Body of pancreas (tissue), 4 donors: ENCODE measurements at regions not wholly inside any gene's neighbourhood (a gene's known extent, or its start where the extent isn't known, plus 50 kb on each side); places are given as distances from the start of the nearest gene placed in this dataset.
"Not testable (repeated sequence)": the region's sequence is repeated elsewhere in the genome, so short reads cannot be mapped to it uniquely, and the experiment has no call there.

ENCODE experiments used
- ATAC-seq: fragments of 150-250 bp; one replicate; pipeline ENCODE4 v1.9.1; 2016
- DNase-seq, 4 donors: peaks; one replicate each; pipeline ENCODE4 v3.0.0-alpha.2; 2019
- H3K27ac ChIP-seq, 4 donors: fragments of 200-600 bp; sonication (generic); 1 replicate in 3 of 4; 2 replicates in 1 of 4; pipeline versions ENCODE4 v1.5.1 to v1.6.1; 2016 to 2019; ENCODE audit warnings: mild to moderate bottlenecking in 1 of 4, mixed read lengths in 1 of 4, moderate library complexity in 1 of 4
- H3K27me3 ChIP-seq, 2 donors: fragments of 200-600 bp; sonication (generic); one replicate each; pipeline ENCODE4 v1.6.0; 2016; ENCODE audit warnings: mild to moderate bottlenecking in 1 of 2
- H3K36me3 ChIP-seq, 2 donors: fragments of 200-600 bp; sonication (generic); replicated peaks in 1 of 2; 2 replicates each; pipeline ENCODE4 v1.5.1; 2016; ENCODE audit warnings: low read depth in 2 of 2; ENCODE audit not compliant: insufficient read depth in 1 of 2
- H3K4me1 ChIP-seq: fragments of 200-600 bp; sonication (generic); one replicate; pipeline ENCODE4 v1.6.0; 2016
- H3K4me3 ChIP-seq, 2 donors: fragments of 200-600 bp; sonication (generic); 1 replicate in 1 of 2; 2 replicates in 1 of 2; pipeline ENCODE4 v1.5.1; 2016 to 2019
- H3K9me3 ChIP-seq, 3 donors: fragments of 200-600 bp; sonication (generic); 1 replicate in 2 of 3; 2 replicates in 1 of 3; pipeline ENCODE4 v1.5.1; 2016
- POLR2A ChIP-seq, 3 donors: fragments of 450-650 bp; IDR thresholded peaks; one replicate each; pipeline ENCODE4 v1.6.1; 2016; ENCODE audit warnings: antibody characterized with exemption in 3 of 3, mild to moderate bottlenecking in 2 of 3
- WGBS, 2 donors: methylation state at CpG; one replicate each; pipeline ENCODE4 v1.1.5; 2017; 5-methylcytosine and 5-hydroxymethylcytosine counted together
- intact Hi-C: fragments of 100-400 bp; cut with DNase I; formaldehyde crosslinking; loops from one replicate; pipeline ENCODE4 v1.15.1; 2023
- TF ChIP-seq, protein P1 (sequence below), 7 experiments: fragments of 450-650 bp in 4 of 7; fragments of 200-600 bp in 3 of 7; sonication (generic) in 3 of 7; IDR thresholded peaks; one replicate each; pipeline ENCODE4 v1.5.1; 2016 to 2019; ENCODE audit warnings: antibody characterized with exemption in 7 of 7

DNA sequence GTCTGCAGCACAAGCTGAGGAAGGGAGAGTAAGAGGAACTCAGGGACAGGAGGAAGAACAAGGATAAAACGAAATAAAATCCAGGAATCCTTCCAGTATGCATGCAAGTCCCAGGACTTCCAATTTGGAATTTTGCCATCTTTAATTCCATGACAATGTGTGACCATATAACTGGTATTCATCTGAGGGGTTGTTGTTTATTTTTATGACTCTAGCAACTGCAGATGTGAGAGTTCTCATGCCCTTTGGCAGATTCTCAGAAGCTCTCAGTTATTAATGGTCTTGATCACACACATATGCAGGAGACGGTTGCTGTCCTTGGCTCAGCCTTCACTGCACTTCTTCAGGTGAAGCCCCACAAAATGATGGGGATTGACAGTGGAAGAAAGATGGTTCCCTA lies 148.2 kb downstream of the SMIM20 start:
- DNase-seq (peak; percentile 23 to 54 (median 40)), ATAC-seq (peak; percentile 69)
- H3K36me3 ChIP-seq: no peaks in the 10 kb centered on the region
- H3K4me1 ChIP-seq: peaks cover 20% of the 10 kb centered on the region
- intact Hi-C loops: no loop called here
- no peak for TF ChIP-seq POLR2A (IDR thresholded peaks at IDR 0.05)
- TF ChIP-seq, protein P1, sequence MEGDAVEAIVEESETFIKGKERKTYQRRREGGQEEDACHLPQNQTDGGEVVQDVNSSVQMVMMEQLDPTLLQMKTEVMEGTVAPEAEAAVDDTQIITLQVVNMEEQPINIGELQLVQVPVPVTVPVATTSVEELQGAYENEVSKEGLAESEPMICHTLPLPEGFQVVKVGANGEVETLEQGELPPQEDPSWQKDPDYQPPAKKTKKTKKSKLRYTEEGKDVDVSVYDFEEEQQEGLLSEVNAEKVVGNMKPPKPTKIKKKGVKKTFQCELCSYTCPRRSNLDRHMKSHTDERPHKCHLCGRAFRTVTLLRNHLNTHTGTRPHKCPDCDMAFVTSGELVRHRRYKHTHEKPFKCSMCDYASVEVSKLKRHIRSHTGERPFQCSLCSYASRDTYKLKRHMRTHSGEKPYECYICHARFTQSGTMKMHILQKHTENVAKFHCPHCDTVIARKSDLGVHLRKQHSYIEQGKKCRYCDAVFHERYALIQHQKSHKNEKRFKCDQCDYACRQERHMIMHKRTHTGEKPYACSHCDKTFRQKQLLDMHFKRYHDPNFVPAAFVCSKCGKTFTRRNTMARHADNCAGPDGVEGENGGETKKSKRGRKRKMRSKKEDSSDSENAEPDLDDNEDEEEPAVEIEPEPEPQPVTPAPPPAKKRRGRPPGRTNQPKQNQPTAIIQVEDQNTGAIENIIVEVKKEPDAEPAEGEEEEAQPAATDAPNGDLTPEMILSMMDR (IDR thresholded peaks at IDR 0.05): no peak
- H3K9me3 ChIP-seq: no peaks in the 10 kb centered on the region
- no peaks in the 10 kb centered on the region for H3K27me3 ChIP-seq
- no peak overlapping the region for H3K4me3 ChIP-seq
- WGBS, 2 donors: 22 to 26% methylated on average over 2 of the region's 2 CpGs
- no peak overlapping the region for H3K27ac ChIP-seq

DNA sequence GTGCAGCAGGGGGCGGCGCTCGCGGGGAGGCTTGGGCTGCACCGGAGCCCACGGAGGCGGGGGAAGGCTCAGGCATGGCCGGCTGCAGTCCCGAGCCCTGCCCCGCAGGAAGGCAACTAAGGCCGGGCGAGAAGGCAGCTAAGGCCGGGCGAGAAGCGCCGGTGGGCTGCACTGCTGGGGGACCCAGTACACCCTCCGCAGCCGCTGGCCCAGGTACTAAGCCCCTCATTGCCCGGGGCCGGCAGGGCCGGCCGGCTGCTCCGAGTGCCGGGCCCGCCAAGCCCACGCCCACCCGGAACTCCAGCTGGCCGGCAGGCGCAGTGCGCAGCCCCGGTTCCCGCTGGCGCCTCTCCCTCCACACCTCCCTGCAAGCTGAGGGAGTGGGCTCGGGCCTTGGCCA lies 150.0 kb downstream of the SMIM20 start:
- not testable (repeated sequence) for ATAC-seq, DNase-seq
- WGBS, 2 donors: 96% methylated on average over 31 of the region's 34 CpGs; no CpG with 5 or more reads in 1 of the 2 donors

DNA sequence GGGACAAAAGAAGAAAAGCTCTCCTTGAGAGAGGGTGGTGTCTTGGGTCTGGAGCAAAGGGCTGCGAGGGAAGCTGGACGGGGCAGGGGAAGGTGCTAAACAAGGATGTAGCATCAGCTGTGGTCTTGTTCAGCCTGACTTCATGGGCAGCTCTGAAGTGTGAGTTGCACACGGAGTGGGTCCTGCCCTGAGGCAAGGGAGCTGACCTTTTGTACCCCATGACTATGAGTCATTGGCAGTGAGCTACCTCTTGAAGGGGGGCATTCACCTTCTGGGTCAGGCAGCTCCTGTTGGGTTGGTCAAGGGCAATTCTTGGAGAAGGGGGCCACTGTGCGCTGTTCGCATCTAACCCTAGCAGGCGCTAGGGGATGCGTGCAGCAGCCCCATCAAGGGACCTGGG lies 151.8 kb downstream of the SMIM20 start:
- no peak for TF ChIP-seq POLR2A (IDR thresholded peaks at IDR 0.05)
- TF ChIP-seq, protein P1 (IDR thresholded peaks at IDR 0.05): no peak
- ATAC-seq: no peak

More for the DNA sequence above, 150.0 kb downstream of the SMIM20 start:
- H3K9me3 ChIP-seq, intact Hi-C loops, H3K4me3 ChIP-seq, H3K27me3 ChIP-seq, H3K36me3 ChIP-seq, H3K27ac ChIP-seq: not testable (repeated sequence)
- H3K4me1 ChIP-seq: peaks cover 13% of the 10 kb centered on the region

DNA sequence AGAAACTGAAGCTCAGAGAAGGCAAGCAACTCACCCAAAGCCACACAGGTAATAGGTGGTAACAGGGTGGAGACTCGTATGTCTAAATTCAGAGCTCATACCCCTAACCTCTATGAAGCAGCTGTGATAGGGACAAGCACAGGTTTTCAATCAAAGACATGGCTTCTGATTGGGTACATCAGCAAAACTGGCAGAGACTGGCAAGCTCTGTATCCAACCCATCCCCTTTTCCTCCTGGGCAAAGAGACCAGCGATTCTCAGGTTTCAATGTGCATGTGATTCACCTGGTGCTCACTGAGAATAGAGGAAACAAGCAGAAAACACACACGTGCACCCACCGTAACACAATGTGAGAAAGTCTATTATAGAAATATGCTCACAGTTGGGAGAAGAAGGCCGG lies 153.0 kb downstream of the SMIM20 start:
- Histone ChIP-seq H3K4me3 (no peak overlapping the region), H3K27me3 (no peaks in the 10 kb centered on the region), H3K36me3 (no peaks in the 10 kb centered on the region), H3K4me1 (peaks cover 7% of the 10 kb centered on the region), H3K27ac (no peak overlapping the region), H3K9me3 (no peaks in the 10 kb centered on the region)
- ATAC-seq (no peak), DNase-seq (no peak)
- no peak for TF ChIP-seq POLR2A (IDR thresholded peaks at IDR 0.05)
- TF ChIP-seq, protein P1 (IDR thresholded peaks at IDR 0.05): no peak
- 80 to 89% methylated on average over 5 of the region's 5 CpGs for WGBS, 2 donors
- intact Hi-C loops: no loop called here

More for the DNA sequence above, 151.8 kb downstream of the SMIM20 start:
- H3K27me3 ChIP-seq: no peaks in the 10 kb centered on the region
- intact Hi-C loops: no loop called here
- no peaks in the 10 kb centered on the region for H3K9me3 ChIP-seq
- DNase-seq: no peak
- H3K4me3 ChIP-seq: no peak overlapping the region
- H3K27ac ChIP-seq: no peak overlapping the region
- no peaks in the 10 kb centered on the region for H3K36me3 ChIP-seq
- 91 to 92% methylated on average over 6 to 7 of the region's 7 CpGs for WGBS, 2 donors
- peaks cover 13% of the 10 kb centered on the region for H3K4me1 ChIP-seq

DNA sequence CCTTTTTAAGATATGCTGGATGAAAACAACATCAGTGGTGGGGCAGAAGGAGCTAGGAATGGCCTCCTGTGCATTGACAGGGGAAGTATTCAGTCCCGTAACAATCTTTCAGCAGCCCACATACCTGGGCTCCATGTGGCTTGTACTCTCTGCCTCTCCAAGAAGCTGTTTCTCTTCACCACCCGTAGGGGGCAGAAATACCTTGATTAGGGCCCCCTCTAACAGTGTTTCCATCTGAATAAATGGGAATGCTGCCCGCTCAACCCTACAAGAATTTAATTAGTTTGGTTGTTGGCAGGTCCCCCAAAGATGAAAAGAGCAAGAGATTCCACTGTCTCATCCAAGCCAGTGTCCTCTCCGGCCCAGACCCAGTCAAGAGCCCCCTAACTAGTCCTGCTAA lies 155.2 kb downstream of the SMIM20 start:
- intact Hi-C loops: no loop called here
- H3K27me3 ChIP-seq: no peaks in the 10 kb centered on the region
- H3K27ac ChIP-seq: no peak overlapping the region
- TF ChIP-seq, protein P1 (IDR thresholded peaks at IDR 0.05): peak in 4 of 7 experiments; percentile 9 to 34 (median 24)
- no peak for TF ChIP-seq POLR2A (IDR thresholded peaks at IDR 0.05)
- H3K9me3 ChIP-seq: no peaks in the 10 kb centered on the region
- no peaks in the 10 kb centered on the region for H3K4me1 ChIP-seq
- H3K36me3 ChIP-seq: no peaks in the 10 kb centered on the region
- ATAC-seq: no peak
- WGBS, 2 donors: 60 to 61% methylated on average over 4 of the region's 4 CpGs
- H3K4me3 ChIP-seq: no peak overlapping the region
- DNase-seq: no peak
